ENCODE measurements at regions not wholly inside any gene's neighbourhood (a gene's known extent, or its start where the extent isn't known, plus 50 kb on each side); places are given as distances from the start of the nearest gene placed in this dataset.

- no peak for TF ChIP-seq CTCF (IDR thresholded peaks at IDR 0.05; ENCODE audit: insufficient read depth, low read length, poor library complexity, severe bottlenecking)
- no peak for TF ChIP-seq EZH2phosphoT487 (conservative IDR thresholded peaks at IDR 0.05; ENCODE audit: low read length)
Observed at GRCh38 chr20:51195990-51196389, 173.1 kb upstream of the KCNG1 start.

Measured in SU-DHL-6 (cell line).